ENCODE measurements at regions not wholly inside any gene's neighbourhood (a gene's known extent, or its start where the extent isn't known, plus 50 kb on each side); places are given as distances from the start of the nearest gene placed in this dataset.

- Histone ChIP-seq H3K27ac (no peak overlapping the region), H3K4me3 (no peak overlapping the region), H3K9me3 (no peaks in the 10 kb centered on the region), H3K36me3 (no peaks in the 10 kb centered on the region), H3K27me3 (peaks cover 75% of the 10 kb centered on the region), H3K4me1 (peaks cover 2% of the 10 kb centered on the region)
- intact Hi-C loops (cut with DNase I): no loop called here
- no peak for DNase-seq
- no peak for ATAC-seq
- no peak for TF ChIP-seq CTCF (IDR thresholded peaks at IDR 0.05)
Observed at GRCh38 chr6:28653876-28654275, 128.2 kb downstream of the GPX5 start.

GRCh38 chr6:28655164-28655563 is 129.5 kb downstream of the GPX5 start:
- no peak for ATAC-seq
- Histone ChIP-seq H3K36me3 (no peaks in the 10 kb centered on the region), H3K27me3 (peaks cover 76% of the 10 kb centered on the region), H3K4me1 (peaks cover 7% of the 10 kb centered on the region), H3K27ac (no peak overlapping the region), H3K9me3 (no peaks in the 10 kb centered on the region), H3K4me3 (no peak overlapping the region)
- no peak for TF ChIP-seq CTCF (IDR thresholded peaks at IDR 0.05)
- intact Hi-C loops (cut with DNase I): no loop called here
- no peak for DNase-seq

- intact Hi-C loops (cut with DNase I): no loop called here
- Histone ChIP-seq H3K36me3 (no peaks in the 10 kb centered on the region), H3K4me1 (peaks cover 7% of the 10 kb centered on the region), H3K27me3 (peaks cover 76% of the 10 kb centered on the region), H3K9me3 (no peaks in the 10 kb centered on the region), H3K4me3 (no peak overlapping the region), H3K27ac (no peak overlapping the region)
- no peak for DNase-seq
- TF ChIP-seq CTCF (IDR thresholded peaks at IDR 0.05): no peak
- ATAC-seq: no peak
Observed at GRCh38 chr6:28656715-28657114, 131.0 kb downstream of the GPX5 start.

- H3K27ac ChIP-seq: no peak overlapping the region
- no peak for TF ChIP-seq CTCF (IDR thresholded peaks at IDR 0.05)
- intact Hi-C loops (cut with DNase I): no loop called here
- peaks cover 70% of the 10 kb centered on the region for H3K27me3 ChIP-seq
- peaks cover 7% of the 10 kb centered on the region for H3K4me1 ChIP-seq
- H3K9me3 ChIP-seq: no peaks in the 10 kb centered on the region
- H3K36me3 ChIP-seq: no peaks in the 10 kb centered on the region
- DNase-seq (no peak), ATAC-seq (no peak)
- peak overlapping the region; percentile 31 for H3K4me3 ChIP-seq
Observed at GRCh38 chr6:28657381-28657768, 131.7 kb downstream of the GPX5 start.

- H3K36me3 ChIP-seq: no peaks in the 10 kb centered on the region
- H3K4me3 ChIP-seq: peak overlapping the region; percentile 31
- peaks cover 66% of the 10 kb centered on the region for H3K27me3 ChIP-seq
- ATAC-seq: no peak
- H3K27ac ChIP-seq: no peak overlapping the region
- peaks cover 7% of the 10 kb centered on the region for H3K4me1 ChIP-seq
- DNase-seq: no peak
- intact Hi-C loops (cut with DNase I): no loop called here
- H3K9me3 ChIP-seq: no peaks in the 10 kb centered on the region
- no peak for TF ChIP-seq CTCF (IDR thresholded peaks at IDR 0.05)
Observed at GRCh38 chr6:28657769-28658465, 132.2 kb downstream of the GPX5 start.
